Hippocampal formation (tissue), 2 donors: ENCODE measurements at regions not wholly inside any gene's neighbourhood (a gene's known extent, or its start where the extent isn't known, plus 50 kb on each side); places are given as distances from the start of the nearest gene placed in this dataset.
A peak's percentile ranks its signal among the peaks of the same experiment; 100 is the strongest.

Experiments
- DNase-seq, 2 donors: peaks; one replicate each; lab custom pipeline; 2025; lab: John Stamatoyannopoulos, UW

DNA sequence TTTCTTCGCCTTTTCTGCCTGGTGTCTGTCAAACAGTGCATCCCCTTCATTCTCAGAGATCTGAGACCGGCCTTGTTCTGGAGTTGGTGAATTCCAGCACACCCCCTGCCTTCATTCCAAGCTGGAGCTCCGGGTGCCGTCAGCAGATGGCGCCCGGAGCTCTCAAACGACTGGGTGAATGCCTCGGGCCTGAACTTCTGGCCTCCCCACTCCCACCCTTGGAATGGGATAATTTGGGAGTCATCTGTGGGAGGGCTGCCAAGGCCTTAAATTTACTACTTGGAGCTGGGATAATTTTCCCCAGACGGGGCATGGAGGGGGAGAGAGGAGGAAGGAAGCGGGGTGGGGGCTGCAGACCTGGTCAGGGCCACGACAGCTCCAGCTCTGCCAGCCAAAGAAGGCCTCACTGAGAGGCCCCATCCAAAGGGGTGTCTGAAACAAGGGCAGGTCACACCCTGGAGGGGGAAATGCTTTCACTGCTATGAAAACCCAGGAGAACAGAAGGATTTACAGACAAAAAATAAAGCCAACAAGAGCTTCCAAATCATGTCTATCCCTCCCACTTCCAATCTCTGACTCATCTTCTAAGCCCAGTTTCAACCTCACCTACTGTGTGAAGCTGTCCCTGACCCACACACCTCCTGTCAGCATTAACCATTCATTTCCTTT lies 187.9 kb downstream of the OPA1 start:
- peak; percentile 41 to 56 for DNase-seq

DNA sequence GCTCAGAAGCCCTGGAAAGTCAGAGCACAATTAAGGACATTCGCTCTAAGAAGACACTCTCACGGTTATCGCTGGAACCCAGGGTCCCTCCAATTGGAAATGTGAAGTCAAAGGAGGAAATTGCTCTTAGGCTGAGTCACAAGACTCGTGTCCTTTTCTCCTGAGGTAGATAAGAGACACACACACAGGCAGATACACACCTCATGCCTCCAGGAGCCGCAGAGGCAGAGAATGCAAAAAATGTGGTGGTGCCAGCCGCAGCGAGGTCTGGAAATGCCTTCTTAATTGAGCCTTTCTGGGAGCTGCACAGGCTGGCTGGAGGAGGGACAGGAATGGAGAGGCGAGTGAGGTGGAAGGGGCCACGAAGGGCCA lies 189.3 kb downstream of the OPA1 start:
- DNase-seq, result no peak

DNA sequence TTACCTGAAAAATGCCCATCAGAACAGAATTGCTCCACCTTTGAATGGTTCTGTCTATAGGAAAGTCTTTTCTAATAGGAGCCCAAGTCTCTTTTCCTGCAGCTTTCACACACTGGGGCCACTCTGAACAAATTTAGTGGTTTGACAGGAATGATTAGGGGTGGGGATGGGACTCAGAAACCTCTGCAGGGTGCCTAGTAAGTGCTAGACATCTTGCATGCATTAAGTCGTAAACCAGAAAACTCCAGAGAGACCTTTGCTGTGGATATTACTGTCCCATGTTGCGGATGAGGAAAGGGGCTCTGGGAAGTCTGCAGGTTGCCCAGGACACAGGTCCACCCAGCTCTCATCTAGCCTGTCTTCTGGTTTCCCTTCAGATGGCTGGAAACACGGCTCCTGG lies 189.7 kb downstream of the OPA1 start:
- no peak for DNase-seq

DNA sequence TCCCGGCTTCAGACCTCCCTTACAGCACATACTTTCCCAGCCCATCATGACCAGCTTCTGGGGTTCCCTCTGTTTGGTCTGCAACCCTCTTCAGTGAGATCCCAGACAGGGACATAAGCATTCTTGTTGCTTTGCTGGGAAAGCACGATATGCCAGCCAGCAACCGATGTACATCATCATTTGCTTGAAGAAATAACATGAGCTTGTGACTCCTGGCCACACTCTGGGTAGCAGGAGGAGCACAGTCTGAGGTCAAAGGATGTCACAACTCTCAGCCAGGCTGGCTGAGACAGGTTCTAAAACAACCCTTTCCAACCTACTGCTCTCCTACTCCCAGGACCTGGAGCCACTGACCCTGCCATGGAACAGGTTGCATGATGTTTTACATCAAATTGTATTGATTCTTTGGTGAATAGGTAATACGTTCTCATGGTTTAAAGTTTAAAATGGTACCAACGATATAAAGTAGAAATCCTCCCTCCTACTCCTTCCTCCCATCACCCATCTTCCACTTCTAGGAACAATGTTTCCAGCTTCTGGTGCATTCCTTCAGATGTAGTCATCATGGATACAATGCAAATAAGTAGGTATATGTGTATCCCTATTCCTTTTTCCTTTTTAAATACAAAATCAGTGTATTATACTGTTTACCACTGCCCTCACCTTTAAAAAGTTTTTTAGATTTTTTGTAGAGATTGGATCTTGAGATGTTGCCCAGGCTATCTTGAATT lies 190.3 kb downstream of the OPA1 start:
- no peak for DNase-seq

DNA sequence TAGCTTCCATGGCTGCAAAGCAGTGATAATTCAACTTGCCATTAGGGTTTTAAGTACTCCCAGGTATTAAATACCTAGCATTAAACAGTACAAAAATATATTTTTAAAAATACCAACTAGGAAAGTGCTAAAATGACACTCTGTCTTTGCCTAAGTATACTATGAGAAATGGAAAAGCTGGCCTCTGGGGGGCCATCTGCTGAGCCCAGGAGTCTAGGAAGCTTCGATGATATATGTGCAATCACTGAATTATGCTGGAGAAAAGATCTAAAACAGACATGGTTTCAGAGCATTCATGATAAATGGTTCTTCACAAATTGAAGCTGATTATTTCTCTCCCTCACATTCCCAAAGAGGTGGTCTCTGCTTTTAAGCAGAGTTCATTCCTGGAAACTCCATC lies 191.8 kb downstream of the OPA1 start:
- no peak for DNase-seq

DNA sequence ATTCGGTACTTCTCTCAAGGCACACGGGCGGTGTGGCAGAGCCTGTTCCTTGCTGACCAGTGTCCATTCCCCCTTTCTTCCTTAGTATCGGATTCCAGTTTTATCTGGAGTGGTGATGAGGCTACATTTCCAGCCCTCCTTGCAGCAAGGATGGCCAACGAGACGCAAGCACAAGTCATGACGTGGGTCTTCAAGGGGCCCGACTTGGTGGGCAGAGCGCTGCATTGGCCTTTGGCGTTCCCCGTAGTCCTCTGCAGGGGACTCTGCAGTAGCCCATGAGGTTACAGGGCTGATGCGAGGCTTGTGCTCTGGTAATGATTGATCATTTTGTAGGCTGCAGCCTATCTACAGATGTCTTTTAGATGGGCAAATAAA lies 194.5 kb downstream of the OPA1 start:
- no peak for DNase-seq

DNA sequence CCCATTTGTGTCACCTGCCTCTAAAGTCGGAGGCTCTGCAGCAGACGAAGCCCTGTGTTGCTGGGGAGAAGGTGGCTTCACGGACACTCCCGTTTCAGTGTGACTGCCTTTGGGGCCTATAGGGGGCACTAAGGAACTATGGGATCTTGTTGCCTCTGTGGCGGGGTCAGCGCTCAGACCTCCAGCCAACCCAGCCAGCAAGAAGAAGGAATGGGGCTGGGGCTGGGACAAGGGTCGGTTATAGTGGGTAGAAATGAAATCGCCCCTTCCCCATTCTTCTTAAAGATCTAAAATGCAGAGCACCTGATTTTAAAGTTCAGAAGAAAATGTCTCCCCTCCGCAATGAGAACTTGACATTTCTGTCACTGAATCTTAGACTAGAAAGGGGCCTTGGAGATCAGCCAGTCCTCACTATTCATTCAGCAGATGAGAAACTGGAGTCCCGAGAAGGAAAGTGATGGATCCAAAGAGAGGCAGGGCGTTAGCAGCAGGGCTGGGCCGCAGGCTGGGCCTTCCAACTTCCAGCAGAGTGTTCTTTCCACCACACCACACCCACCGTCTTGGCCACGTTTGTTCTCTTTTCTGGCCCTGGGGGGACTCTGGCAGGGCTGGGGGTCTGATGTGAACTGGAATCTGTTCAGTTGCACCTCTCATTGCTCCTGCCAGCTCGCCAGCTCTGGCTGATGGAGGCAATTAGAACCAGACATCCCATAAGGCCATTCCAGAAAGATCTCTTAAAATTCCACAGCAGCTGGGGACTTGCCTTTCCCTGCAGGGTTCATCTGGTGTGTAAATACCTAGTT lies 195.4 kb downstream of the OPA1 start:
- DNase-seq, result peak; percentile 35 to 49

DNA sequence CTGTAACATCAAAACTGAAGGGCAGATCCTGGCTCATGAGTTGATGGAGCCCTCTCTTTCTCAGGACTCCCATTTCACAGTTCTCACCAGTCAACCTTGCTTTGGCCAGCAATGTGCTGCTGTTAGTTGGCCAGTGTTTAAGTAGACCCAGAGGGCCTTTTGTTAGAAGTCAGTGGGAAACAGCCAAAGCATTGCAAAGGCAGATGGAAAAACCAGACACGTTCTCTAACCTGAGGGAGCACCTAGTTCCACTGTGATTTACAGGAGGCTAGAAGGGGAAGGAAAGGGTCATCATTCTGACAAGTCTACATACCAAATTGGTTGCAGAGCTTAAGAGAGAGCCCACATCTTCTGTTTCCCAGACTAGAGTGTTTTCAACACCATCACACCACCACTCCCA lies 196.4 kb downstream of the OPA1 start:
- no peak for DNase-seq

DNA sequence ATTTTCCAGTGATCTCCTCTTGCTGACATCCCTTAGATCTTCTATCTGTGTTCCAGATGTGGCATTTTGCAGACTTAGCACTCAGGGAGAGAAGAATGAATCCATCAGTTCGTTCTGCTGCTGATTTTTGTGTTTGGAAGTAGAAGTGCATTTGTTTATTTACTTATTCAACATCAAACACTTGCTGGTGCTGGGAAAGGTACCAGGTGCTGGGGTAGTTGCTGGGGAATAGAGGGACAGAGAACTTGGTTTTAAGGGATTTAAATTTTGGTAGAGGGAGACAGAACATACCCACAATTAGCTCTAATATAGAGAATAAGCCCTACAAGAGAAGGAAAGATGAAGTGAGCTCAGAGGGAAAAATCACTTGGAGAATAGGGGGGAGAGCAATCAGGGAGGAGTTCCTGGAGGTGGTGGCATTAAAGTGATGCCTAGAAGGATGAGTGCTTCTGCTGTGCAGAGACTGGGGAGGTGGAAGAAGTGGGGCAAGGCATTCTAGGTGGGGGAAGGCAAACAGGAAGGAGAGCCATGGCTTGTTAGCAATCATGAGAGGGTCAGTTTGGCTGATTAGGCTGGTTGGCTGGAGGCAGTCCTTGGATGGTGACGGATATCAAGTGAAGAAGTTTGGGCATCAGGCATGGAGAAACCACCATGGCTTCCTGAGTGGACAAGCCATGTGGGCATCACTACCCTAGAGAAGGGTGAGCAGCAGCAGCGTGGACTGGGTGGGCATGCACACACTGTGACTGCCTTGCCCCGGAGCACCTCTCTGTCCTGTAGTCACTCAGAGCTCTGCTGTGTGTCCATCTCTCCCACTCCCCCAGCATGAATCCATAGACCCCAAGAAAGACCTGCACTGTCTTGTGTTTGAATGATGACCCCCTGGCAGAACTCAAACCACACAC lies 197.3 kb downstream of the OPA1 start:
- no peak for DNase-seq

DNA sequence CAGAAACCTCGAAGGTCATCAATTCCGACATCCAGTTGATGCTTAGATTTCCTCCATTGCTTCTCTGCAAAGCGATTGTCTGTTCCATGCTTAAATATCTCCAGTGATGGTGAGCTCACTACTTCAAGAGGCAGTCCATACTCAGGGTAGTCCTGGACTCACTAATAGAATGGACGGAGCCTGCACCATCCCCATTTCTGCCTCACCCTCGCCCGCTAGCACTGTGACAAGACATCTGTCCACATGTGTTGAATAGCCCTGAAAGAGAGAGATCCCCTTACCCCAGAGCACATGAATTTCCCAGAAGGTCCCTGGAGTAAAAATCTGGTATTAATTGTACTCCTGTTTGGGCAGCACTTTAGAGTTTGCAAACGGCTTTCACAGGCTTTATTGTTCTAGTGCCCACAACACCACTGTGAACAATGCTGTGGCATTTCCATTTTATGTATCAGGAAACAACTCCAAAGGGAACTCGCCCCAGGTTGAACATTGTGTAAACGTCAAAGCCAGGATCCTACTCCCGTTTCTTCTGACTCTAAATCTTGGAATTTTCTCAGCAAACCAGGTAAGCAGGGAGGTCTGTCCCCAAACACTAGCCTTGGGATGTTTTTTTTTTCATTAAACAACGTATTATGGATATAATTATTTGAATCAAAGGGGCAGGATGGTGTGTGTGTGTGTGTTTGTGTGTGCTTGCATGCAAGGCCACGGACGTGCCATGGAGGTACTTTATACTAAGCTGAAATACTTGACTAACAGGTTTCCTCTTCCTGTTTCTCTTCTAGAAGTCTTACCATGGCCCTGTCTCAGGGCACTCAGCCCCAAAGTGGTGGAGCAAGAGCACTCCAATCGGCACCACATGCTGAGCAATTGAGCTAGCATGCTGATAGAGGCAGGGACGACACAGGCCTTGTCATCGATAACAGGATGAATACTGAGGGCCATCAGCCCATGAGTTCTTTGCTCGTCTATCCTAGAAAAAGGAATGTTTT lies 198.3 kb downstream of the OPA1 start:
- DNase-seq, result no peak

DNA sequence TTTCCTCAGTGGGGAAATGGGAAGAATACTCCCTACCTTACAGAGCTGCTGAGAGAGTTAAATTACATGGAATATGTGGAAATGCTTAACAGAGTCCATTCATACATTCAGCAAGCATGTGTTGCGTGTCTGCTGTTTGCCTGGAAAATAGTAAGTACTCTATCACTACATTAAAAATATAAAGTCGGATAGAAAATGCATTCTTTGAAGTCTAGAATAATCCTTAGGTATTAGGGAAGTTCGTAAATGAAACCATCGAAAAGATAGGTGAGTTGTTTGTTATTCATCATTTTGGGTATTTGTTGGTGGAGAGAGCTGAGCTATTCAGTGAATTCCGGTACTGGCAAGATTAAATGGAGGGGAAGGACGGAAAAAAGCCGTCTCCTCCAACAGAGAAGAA lies 200.1 kb downstream of the OPA1 start:
- no peak for DNase-seq

DNA sequence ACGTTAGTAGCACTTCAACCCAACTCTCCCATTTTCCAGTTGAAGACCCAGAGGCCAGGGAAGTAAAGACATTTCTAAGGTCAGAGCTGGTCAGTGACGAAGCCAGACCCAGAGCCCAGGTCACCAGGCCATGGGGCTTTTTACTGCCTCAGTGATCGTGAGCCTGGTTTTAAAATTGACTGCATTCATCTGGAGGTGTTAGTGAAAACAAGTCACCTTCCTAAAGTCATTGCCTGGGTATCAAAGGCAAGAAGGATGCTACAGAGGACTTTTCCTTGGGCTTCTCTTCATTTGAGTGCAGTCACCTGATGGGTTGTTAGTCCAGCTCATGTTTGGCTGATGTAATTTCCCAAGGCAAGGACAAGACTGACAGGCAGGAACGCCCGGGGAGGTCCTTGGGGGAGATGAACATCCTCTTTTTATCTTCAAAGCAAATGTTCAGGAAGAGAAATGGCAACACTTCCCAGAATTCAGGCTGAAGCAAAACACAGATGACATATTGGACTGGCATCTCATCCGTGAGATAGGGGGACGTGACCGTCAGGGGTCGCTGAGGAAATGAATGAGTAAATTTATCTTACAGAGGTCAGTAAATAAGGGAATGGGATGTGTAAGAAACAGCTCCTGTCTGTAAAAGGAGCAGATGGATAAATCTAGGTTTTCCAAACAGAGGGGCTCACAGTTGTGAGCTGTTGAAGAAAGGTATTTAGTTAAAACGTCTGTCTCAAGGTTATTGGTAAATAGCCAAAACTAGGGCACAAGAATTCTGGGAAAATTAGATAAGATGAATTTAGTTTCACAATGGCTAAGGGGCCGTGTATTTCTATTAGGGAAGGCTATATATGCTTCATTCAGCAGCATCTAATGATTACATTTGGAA lies 201.2 kb downstream of the OPA1 start:
- no peak for DNase-seq

DNA sequence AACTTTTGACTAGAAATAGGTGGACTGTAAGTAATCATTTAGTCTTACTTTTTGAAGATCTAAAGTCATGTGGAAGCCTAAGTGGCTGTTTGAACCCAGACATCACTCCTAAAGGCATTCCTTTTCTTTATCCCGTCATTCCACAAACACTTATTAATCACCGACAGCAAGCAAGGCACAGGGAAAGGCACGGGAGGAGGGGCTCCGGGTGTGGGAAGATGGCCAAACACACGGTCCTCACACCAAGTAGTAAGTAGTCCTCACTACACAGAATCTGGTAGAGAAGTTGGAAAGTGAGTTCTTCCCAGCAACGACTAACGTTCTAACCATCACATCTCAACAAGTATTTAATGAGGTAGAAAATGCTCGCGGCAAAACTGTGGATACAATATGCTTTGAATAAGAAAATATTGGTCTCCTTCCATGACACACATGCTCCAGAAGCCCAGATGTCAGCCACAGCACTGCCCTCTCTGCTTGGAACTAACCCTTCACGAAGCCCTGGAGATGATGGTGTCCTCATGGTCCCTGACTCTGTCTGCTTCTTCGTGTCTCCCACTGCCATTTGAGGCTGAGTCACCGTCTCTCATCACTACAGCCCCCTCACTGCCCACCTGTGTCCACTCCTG lies 202.2 kb downstream of the OPA1 start:
- no peak for DNase-seq

DNA sequence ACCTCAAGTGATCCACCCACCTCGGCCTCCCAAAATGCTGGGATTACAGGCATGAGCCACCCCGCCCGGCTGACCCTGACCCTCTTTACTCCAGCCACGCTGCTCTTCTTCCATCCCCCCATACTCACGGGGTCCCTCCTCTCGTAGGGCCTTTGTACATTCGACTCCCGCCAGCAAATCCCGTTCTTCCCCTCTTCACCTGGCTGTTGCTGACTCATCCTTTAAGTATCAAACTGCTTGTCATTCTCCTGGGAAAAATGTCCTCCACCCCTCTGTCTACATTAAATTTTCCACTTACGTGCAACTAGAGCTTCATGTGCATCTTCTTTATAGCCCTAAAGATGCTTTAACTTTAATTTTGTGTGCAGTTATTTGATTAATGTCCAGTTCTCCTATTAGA lies 203.1 kb downstream of the OPA1 start:
- no peak for DNase-seq

DNA sequence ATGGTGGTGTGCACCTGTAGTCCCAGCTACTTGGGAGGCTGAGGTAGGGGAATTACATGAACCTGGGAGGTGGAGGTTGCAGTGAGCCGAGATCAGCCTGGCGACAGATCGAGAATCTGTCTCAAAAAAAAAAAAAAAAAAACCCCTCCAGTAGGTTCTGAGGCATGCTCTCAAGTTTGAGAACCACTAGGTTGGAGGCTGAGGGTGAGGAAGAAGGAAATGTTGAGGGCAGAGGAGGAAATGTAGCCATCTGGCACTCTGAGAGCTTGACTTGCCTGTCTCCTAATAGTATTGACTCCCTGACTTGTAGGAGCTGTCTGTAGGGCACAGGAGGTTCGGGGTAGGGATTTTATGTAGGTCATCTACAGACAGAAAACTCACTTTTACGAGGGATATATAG lies 204.6 kb downstream of the OPA1 start:
- DNase-seq, result no peak

DNA sequence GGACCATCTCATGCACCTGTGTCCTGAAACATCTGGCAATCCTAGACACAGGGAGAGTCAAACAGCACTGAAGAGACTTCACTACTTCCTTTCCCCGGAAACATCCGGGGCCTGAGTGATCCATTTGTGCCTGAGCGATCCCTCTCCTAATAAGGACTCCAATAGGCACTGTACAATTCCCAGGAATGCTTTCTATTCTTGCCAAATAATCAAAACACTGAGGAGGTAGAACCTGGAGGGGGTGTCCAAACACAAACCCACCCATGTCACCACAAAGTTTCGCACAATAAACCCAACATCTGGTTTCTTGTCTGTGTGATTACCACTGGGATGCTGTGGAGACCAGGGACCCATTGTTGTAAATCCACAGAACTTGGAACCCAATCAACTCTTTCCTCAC lies 205.0 kb downstream of the OPA1 start:
- DNase-seq, result no peak

DNA sequence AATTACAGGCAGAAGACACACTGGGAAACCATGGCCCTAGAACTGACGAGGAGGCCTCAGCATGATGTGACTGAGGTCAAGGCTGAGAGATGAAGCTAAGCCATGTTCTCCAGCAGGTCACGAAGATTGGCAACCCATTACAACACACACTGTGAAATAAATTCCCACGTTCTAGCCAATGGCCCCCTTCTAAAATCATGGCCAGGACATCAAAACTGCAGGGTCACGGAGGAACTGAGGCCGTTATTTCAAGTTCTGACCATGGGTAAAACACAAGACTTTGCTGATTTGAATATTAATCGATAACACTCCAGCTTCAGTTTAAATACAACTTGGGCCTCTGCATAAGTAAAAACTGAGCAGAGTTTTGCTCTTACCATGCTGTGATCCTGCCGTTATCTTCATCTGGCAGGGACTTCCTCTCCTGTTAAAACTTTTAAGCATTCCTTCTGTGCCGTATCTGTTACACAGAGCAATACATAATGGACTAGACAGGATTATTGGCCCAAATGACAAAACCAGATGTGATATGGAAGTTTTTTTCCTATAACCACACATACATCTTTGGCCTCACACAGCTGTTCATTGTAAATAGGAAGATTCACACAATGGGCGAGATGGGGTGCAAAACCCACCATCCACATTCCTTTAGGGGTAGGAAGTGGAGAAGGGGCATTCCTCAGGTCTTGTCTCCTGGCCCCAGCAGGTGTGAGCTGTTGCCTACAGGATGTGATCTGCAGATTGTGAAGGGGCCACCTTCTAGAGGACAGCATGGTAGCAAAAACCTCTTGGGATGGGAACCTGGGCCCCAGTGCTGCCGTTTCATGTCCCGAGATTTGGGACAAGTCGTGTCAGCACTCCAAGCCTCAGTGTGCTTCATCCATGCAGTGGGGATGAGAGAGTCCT lies 207.4 kb downstream of the OPA1 start:
- DNase-seq, result no peak

DNA sequence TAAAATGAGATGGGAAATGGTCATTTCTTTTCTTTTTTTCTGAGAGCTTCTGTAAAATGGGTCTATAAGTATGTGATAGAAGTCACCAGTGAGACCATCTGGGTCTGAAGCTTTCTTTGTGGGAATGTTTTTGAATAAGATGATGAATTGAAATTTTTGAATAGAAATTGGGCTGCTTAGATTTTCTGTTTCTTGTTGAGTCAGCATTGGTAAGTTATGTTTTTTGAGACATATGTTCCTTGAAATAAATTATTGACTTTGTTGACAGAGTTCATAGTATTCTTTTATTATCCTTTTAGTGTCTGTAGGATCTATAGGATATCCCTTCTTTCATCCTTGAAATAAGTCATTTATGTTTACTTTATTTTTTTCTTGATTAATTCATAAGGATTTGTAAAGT lies 208.1 kb downstream of the OPA1 start:
- DNase-seq, result no peak
